Prostate gland (tissue), 2 donors: ENCODE measurements at regions not wholly inside any gene's neighbourhood (a gene's known extent, or its start where the extent isn't known, plus 50 kb on each side); places are given as distances from the start of the nearest gene placed in this dataset.

Source experiments
- POLR2AphosphoS5 ChIP-seq: sonication (generic); formaldehyde crosslinking; IDR thresholded peaks from one replicate; pipeline ENCODE4 v1.6.1; 2017; ENCODE audit warnings: antibody characterized with exemption
- TF ChIP-seq, protein P1 (sequence below), 4 experiments: fragments of 200-600 bp in 2 of 4; fragments of 450-650 bp in 2 of 4; sonication (generic) in 2 of 4; IDR thresholded peaks; 1 replicate in 3 of 4; 2 replicates in 1 of 4; pipeline ENCODE4 v1.5.1; 2016 to 2019; ENCODE audit warnings: antibody characterized with exemption in 4 of 4, mild to moderate bottlenecking in 2 of 4, moderate library complexity in 2 of 4

DNA sequence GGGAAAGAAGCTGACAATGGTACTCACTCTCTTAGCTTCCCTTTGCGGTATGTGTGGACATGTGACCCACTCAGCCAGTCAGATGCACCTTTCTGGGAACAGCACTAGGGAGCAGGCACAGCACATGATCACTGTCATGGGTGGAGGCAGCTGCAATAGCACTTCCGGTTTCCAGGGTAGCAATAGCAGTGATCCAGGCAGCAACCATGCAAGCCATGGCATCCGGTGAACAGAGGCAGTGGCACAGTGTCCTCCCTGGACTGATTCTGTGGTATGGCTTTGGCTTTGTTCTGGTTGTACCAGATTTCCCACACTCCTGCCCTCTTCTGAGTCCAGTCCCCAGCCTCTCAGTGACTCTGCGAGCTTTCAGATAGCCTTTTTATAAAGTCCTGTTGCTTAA, 86.8 kb upstream of the NAMPT start:
- TF ChIP-seq, protein P1, sequence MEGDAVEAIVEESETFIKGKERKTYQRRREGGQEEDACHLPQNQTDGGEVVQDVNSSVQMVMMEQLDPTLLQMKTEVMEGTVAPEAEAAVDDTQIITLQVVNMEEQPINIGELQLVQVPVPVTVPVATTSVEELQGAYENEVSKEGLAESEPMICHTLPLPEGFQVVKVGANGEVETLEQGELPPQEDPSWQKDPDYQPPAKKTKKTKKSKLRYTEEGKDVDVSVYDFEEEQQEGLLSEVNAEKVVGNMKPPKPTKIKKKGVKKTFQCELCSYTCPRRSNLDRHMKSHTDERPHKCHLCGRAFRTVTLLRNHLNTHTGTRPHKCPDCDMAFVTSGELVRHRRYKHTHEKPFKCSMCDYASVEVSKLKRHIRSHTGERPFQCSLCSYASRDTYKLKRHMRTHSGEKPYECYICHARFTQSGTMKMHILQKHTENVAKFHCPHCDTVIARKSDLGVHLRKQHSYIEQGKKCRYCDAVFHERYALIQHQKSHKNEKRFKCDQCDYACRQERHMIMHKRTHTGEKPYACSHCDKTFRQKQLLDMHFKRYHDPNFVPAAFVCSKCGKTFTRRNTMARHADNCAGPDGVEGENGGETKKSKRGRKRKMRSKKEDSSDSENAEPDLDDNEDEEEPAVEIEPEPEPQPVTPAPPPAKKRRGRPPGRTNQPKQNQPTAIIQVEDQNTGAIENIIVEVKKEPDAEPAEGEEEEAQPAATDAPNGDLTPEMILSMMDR (IDR thresholded peaks at IDR 0.05) = no peak
- no peak for TF ChIP-seq POLR2AphosphoS5
